ENCODE measurements at regions not wholly inside any gene's neighbourhood (a gene's known extent, or its start where the extent isn't known, plus 50 kb on each side); places are given as distances from the start of the nearest gene placed in this dataset.

DNA sequence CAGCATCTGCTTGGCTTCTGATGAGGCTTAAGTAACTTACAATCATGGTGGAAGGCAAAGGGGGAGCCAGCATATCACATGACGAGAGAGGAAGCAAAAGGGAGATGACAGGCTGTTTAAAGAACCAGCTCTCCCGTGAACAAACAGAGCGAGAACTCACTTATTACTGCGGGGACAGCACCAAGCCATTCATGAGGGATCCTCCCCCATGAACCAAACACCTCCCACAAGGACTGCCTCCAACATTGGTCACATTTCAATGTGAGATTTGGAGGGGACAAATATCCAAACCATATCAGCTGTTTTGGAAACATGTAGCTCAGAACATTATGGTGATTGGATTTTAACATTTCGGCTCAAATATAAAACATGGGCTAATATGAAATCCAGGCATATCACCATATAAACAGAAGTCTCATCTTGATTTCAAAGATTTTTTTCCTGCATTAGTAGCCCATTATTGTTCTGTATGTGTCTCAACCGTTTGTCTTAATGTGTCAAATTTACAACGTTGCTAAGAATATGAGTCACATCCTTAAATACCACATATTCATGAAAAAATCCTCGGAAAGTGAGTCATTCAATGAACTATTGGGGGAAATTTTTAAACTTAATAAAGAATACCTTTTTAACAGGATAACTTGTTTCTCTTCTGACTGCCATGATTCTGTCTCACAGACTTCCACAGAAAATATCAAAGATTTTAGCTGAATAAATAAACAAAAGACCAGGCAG, 894.3 kb downstream of the TFAP2A start:
- TF ChIP-seq, protein P1, sequence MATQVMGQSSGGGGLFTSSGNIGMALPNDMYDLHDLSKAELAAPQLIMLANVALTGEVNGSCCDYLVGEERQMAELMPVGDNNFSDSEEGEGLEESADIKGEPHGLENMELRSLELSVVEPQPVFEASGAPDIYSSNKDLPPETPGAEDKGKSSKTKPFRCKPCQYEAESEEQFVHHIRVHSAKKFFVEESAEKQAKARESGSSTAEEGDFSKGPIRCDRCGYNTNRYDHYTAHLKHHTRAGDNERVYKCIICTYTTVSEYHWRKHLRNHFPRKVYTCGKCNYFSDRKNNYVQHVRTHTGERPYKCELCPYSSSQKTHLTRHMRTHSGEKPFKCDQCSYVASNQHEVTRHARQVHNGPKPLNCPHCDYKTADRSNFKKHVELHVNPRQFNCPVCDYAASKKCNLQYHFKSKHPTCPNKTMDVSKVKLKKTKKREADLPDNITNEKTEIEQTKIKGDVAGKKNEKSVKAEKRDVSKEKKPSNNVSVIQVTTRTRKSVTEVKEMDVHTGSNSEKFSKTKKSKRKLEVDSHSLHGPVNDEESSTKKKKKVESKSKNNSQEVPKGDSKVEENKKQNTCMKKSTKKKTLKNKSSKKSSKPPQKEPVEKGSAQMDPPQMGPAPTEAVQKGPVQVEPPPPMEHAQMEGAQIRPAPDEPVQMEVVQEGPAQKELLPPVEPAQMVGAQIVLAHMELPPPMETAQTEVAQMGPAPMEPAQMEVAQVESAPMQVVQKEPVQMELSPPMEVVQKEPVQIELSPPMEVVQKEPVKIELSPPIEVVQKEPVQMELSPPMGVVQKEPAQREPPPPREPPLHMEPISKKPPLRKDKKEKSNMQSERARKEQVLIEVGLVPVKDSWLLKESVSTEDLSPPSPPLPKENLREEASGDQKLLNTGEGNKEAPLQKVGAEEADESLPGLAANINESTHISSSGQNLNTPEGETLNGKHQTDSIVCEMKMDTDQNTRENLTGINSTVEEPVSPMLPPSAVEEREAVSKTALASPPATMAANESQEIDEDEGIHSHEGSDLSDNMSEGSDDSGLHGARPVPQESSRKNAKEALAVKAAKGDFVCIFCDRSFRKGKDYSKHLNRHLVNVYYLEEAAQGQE (IDR thresholded peaks at IDR 0.05): no peak
- TF ChIP-seq, protein P2, sequence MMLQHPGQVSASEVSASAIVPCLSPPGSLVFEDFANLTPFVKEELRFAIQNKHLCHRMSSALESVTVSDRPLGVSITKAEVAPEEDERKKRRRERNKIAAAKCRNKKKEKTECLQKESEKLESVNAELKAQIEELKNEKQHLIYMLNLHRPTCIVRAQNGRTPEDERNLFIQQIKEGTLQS (IDR thresholded peaks at IDR 0.05): no peak
- TF ChIP-seq, protein P3, sequence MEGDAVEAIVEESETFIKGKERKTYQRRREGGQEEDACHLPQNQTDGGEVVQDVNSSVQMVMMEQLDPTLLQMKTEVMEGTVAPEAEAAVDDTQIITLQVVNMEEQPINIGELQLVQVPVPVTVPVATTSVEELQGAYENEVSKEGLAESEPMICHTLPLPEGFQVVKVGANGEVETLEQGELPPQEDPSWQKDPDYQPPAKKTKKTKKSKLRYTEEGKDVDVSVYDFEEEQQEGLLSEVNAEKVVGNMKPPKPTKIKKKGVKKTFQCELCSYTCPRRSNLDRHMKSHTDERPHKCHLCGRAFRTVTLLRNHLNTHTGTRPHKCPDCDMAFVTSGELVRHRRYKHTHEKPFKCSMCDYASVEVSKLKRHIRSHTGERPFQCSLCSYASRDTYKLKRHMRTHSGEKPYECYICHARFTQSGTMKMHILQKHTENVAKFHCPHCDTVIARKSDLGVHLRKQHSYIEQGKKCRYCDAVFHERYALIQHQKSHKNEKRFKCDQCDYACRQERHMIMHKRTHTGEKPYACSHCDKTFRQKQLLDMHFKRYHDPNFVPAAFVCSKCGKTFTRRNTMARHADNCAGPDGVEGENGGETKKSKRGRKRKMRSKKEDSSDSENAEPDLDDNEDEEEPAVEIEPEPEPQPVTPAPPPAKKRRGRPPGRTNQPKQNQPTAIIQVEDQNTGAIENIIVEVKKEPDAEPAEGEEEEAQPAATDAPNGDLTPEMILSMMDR (IDR thresholded peaks at IDR 0.05; ENCODE audit: low read depth, low read length, missing input control): no peak
- TF ChIP-seq EGR1 (IDR thresholded peaks at IDR 0.05; ENCODE audit: low read depth in 2 of 2) (no peak), FOXA1 (IDR thresholded peaks at IDR 0.05) (no peak), TAF1 (conservative IDR thresholded peaks at IDR 0.05) (no peak), RAD21 (IDR thresholded peaks at IDR 0.05) (no peak), GABPA (IDR thresholded peaks at IDR 0.05 in 1 of 2, conservative IDR thresholded peaks at IDR 0.05 in 1 of 2) (no peak), SP1 (IDR thresholded peaks at IDR 0.05) (no peak), YY1 (IDR thresholded peaks at IDR 0.05) (no peak), JUND (IDR thresholded peaks at IDR 0.05) (no peak), RXRA (IDR thresholded peaks at IDR 0.05) (no peak)
- TF ChIP-seq, protein P4, sequence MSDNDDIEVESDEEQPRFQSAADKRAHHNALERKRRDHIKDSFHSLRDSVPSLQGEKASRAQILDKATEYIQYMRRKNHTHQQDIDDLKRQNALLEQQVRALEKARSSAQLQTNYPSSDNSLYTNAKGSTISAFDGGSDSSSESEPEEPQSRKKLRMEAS (IDR thresholded peaks at IDR 0.05): no peak
- TF ChIP-seq, protein P5, sequence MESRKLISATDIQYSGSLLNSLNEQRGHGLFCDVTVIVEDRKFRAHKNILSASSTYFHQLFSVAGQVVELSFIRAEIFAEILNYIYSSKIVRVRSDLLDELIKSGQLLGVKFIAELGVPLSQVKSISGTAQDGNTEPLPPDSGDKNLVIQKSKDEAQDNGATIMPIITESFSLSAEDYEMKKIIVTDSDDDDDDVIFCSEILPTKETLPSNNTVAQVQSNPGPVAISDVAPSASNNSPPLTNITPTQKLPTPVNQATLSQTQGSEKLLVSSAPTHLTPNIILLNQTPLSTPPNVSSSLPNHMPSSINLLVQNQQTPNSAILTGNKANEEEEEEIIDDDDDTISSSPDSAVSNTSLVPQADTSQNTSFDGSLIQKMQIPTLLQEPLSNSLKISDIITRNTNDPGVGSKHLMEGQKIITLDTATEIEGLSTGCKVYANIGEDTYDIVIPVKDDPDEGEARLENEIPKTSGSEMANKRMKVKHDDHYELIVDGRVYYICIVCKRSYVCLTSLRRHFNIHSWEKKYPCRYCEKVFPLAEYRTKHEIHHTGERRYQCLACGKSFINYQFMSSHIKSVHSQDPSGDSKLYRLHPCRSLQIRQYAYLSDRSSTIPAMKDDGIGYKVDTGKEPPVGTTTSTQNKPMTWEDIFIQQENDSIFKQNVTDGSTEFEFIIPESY (IDR thresholded peaks at IDR 0.05): no peak

Data from liver (tissue), 3 donors.